SW 1271 (cell line): ENCODE measurements at regions not wholly inside any gene's neighbourhood (a gene's known extent, or its start where the extent isn't known, plus 50 kb on each side); places are given as distances from the start of the nearest gene placed in this dataset.
"Not testable (repeated sequence)": the region's sequence is repeated elsewhere in the genome, so short reads cannot be mapped to it uniquely, and the experiment has no call there.

ENCODE experiments used
- DNase-seq, 2 experiments: peaks; one replicate each; lab custom pipeline; 2025; lab: John Stamatoyannopoulos, UW

GRCh38 chrX:28205126-28205525, 223.9 kb upstream of the DCAF8L1 start:
- no peak for DNase-seq

- DNase-seq: peak in 1 of 2 experiments; percentile 7
Measured at GRCh38 chrX:28189011-28189410, 207.8 kb upstream of the DCAF8L1 start.

DNA sequence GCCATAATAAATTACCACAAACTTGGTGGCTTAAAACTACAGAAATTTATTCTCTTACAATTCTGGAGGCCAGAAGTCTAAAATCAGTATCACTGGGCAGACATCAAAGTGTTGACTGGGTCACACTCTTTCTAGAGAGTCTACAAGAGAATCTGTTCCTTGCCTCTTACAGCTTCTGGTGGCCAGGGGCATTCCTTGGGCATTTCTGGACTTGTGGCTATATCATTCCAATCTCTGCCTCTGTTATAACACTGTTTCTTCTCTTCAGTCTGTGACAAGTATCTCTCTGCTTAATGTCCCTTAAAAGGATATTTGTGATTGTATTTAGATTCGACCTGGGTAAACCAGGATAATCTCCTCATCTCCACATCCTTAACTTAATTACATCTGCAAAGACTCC, 207.3 kb upstream of the DCAF8L1 start:
- DNase-seq: no peak

DNA sequence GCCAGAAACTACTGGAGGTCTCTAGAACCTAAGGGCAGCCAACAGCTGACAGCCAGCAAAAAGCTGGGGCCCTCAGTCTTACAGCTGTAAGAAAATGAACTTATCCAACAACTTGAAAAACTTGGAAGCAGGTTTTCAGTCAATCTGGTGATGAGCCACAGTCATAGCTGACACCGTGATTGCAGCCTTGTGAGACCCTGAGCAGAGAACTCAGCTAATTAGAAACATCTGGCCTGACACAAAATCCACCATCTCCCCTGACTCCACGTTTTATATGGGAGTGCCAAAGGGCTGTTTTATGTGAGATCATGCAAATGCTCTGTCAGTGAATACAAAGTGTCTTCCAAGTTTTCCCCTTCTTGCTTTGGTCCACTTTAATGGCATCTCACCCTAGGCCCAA, 198.8 kb upstream of the DCAF8L1 start:
- DNase-seq: no peak

GRCh38 chrX:28178206-28178605, 197.0 kb upstream of the DCAF8L1 start:
- no peak for DNase-seq

GRCh38 chrX:28177202-28177601, 196.0 kb upstream of the DCAF8L1 start:
- no peak for DNase-seq

DNA sequence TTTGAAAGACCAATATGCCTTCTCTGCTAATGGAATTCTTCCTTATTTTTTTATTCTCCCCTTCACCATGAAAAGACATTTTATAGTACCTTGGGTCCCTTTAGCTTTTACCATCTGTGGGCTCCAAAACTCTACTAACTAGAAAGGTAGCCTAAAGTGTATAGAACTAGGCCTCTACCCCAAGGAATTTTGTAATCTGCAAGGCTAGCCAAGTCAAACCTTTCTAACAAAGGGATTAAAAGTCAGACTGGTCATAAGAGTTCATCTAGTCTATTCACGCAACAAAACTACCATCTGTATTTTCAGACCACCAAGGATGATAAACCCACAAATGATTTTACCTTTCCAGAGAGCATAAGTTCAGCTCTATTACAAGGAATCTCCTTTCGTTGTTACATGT, 189.5 kb upstream of the DCAF8L1 start:
- no peak for DNase-seq

GRCh38 chrX:28158019-28158777, 176.9 kb upstream of the DCAF8L1 start:
- no peak for DNase-seq

- DNase-seq: not testable (repeated sequence)
Measured at GRCh38 chrX:28152263-28152662, 171.0 kb upstream of the DCAF8L1 start.

GRCh38 chrX:28135378-28136047, 154.3 kb upstream of the DCAF8L1 start:
- DNase-seq: no peak

- no peak for DNase-seq
Measured at GRCh38 chrX:28133763-28134162, 152.5 kb upstream of the DCAF8L1 start.

- no peak for DNase-seq
Measured at GRCh38 chrX:28127662-28128061, 146.4 kb upstream of the DCAF8L1 start.

GRCh38 chrX:28126886-28127285, 145.6 kb upstream of the DCAF8L1 start:
- DNase-seq: no peak

GRCh38 chrX:28124416-28124815, 143.2 kb upstream of the DCAF8L1 start:
- no peak for DNase-seq

DNA sequence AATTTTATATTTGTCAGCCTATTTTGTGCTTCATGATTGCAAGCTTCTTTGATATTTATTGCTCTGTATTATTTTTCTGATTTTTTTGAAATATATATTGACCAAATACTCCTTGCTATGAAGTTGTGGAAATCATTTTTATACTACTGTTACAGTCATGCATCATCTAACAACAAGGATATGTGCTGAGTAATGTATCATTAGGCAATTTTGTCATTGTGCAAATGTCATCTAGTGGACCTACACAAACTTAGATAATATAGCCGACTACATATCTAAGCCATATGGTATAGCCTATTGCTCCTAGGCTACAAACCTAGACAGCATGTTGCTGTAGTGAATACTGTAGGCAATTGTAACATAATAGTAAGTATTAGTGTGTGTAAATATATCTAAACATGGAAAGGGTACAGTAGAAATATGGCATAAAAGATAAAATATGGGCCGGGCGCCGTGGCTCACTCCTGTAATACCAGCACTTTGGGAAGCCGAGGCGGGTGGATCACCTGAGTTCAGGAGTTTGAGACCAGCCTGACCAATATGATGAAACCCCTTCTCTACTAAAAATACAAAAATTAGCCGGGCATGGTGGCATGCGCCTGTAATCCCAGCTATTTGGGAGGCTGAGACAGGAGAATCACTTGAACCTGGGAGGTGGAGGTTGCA, 139.5 kb upstream of the DCAF8L1 start:
- DNase-seq: not testable (repeated sequence)

DNA sequence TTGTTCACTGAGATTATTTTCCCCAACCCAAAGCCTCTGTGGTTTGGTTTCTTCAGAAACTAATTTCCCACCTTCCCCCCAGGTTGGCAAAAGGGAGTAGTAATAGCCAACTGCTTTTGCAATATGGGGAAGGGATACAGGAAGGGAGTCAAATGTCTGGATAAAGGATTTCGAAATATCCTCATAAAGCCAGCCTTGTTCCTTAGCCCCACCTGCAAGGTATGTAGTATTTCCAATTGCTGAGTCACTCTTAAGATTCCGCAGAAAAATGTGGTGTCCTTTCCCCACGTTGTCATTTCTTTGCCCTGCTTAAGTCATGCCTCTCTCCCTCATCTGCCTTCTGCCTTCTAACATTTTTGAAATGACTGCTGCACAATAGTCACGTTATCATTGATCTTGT, 138.8 kb upstream of the DCAF8L1 start:
- DNase-seq: no peak

GRCh38 chrX:28108186-28108945, 127.1 kb upstream of the DCAF8L1 start:
- DNase-seq: no peak

DNA sequence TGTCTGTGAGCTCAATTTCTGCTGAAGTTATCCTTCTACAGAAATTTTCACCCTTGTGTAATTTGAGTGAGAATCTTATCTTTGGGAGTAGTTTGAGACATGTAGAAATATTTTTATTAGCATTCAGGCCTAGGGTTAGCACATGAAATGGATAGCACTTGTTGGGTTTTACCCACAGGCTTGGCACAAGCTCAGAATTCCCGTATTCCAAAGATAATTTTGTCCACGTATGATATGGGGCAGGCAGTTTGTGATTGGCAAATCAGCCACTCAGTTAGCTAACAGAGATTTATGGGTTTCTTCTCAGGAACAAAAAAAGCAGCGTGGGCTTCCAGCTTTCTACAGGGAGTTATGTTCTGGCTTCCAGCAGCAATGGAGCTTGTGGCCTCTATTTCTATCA, 117.9 kb upstream of the DCAF8L1 start:
- DNase-seq: no peak

DNA sequence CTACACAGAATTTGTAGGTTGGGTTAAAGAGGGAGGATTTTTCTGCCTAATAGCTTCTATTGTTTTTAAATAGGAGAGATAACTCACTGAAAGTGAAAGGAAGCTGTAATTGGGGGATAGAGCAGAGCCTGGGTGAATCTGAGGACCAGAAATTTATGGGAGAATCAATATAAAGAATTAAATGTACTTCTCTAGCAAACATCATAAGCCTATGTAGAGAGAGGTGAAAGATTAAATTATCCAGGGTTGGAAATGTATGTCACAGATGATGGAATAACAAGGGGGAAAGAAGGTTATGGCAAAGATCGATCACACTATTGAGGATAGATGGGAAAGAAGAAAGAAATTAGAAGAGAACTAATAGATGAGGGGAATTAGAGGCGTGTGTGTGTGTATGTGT, 104.4 kb upstream of the DCAF8L1 start:
- no peak for DNase-seq

GRCh38 chrX:28058901-28059300, 77.7 kb upstream of the DCAF8L1 start:
- DNase-seq: no peak

GRCh38 chrX:28042826-28043564, 61.7 kb upstream of the DCAF8L1 start:
- no peak for DNase-seq

DNA sequence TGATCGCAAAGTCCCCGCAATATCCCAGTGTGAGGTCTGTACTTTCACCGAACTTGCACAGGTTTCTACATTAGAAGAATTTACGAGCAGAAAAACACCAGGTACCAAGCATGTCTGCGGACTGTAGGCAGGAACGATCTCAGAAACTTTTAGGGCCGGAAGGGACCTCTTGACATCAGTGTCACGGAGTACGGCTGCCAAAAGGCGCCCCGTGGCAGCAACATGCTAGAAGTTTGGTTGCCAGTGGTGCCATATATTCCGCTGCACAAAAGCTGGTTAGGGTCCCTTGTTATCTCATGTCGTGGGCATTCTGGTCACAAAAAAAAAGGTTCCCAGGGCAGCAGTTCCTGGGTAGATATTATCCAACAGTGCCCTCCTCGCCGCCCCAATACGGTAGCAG, 61.0 kb upstream of the DCAF8L1 start:
- no peak for DNase-seq
